Caco-2 (cell line): ENCODE measurements at regions not wholly inside any gene's neighbourhood (a gene's known extent, or its start where the extent isn't known, plus 50 kb on each side); places are given as distances from the start of the nearest gene placed in this dataset.

Experiments
- BruUV-seq: library from RNA; stranded (reverse); fragments of 400-500 nt; replicated peaks from 2 replicates; lab custom pipeline; 2021; lab: Mats Ljungman, UMichigan
- CTCF ChIA-PET: fragments of 300-600 bp; sonication (Branson Sonifier 250); formaldehyde crosslinking; loops from one replicate; lab custom pipeline; 2022; ENCODE audit warnings: antibody characterized with exemption; lab: Charles Lee
- POLR2A ChIA-PET: fragments of 300-600 bp; sonication (Branson Sonifier 250); formaldehyde crosslinking; loops from one replicate; lab custom pipeline; 2022; ENCODE audit warnings: antibody characterized with exemption; lab: Charles Lee
- DNase-seq, 2 experiments: peaks; one replicate each; pipeline versions ENCODE4 v3.0.0 to v3.0.0-alpha.2; 2020 to 2022
- H3K27me3 ChIP-seq: replicated peaks from 2 replicates; pipeline ENCODE4 v1.6.0; 2011; ENCODE audit warnings: low read length; ENCODE audit not compliant: control insufficient read depth, insufficient read depth
- H3K36me3 ChIP-seq: 2 replicates; pipeline ENCODE4 v1.5.1; 2011; ENCODE audit warnings: low read length; ENCODE audit not compliant: control insufficient read depth, insufficient read depth
- H3K4me1 ChIP-seq: fragments of 250-450 bp; sonication (Bioruptor Pico); 2 replicates; pipeline ENCODE4 v1.5.1; 2020; ENCODE audit warnings: mild to moderate bottlenecking
- H3K4me3 ChIP-seq: 2 replicates; pipeline ENCODE4 v1.5.1; 2011; ENCODE audit warnings: low read depth, mild to moderate bottlenecking, control low read depth, low read length
- H3K9me3 ChIP-seq: fragments of 250-450 bp; sonication (Bioruptor Pico); 2 replicates; pipeline ENCODE4 v1.5.1; 2020; ENCODE audit warnings: mild to moderate bottlenecking, moderate library complexity
- H3K27ac Mint-ChIP-seq: one replicate; pipeline ENCODE4 v1.8.0; 2022; ENCODE audit warnings: mixed read lengths; ENCODE audit not compliant: unreplicated experiment
- H3K27me3 Mint-ChIP-seq: one replicate; pipeline ENCODE4 v1.8.0; 2022; ENCODE audit warnings: mixed read lengths; ENCODE audit not compliant: insufficient read depth, unreplicated experiment
- H3K36me3 Mint-ChIP-seq: one replicate; pipeline ENCODE4 v1.8.0; 2022; ENCODE audit warnings: mild to moderate bottlenecking, mixed read lengths; ENCODE audit not compliant: insufficient read depth, unreplicated experiment
- H3K4me1 Mint-ChIP-seq: one replicate; pipeline ENCODE4 v1.8.0; 2022; ENCODE audit warnings: low read depth, mixed read lengths; ENCODE audit not compliant: unreplicated experiment
- H3K4me3 Mint-ChIP-seq: one replicate; pipeline ENCODE4 v1.8.0; 2022; ENCODE audit warnings: mild to moderate bottlenecking, moderate library complexity, mixed read lengths; ENCODE audit not compliant: unreplicated experiment
- H3K9me3 Mint-ChIP-seq: one replicate; pipeline ENCODE4 v1.8.0; 2022; ENCODE audit warnings: mixed read lengths; ENCODE audit not compliant: unreplicated experiment
- CTCF ChIP-seq, 2 experiments: fragments of 200-600 bp in 1 of 2; IDR thresholded peaks; 1 replicate in 1 of 2; 2 replicates in 1 of 2; pipeline versions ENCODE4 v1.5.1 to v1.8.0; 2011 to 2022; ENCODE audit warnings: antibody characterized with exemption in 1 of 2, control low read depth in 1 of 2, inconsistent platforms in 1 of 2, low read depth in 1 of 2, low read length in 1 of 2, mild to moderate bottlenecking in 1 of 2, moderate library complexity in 1 of 2; ENCODE audit not compliant: insufficient read depth in 1 of 2, severe bottlenecking in 1 of 2, unreplicated experiment in 1 of 2
- intact Hi-C: fragments of 100-400 bp; cut with micrococcal nuclease; formaldehyde crosslinking; loops from one replicate; pipeline ENCODE4 v1.10.0; 2022; ENCODE audit not compliant: unreplicated experiment

DNA sequence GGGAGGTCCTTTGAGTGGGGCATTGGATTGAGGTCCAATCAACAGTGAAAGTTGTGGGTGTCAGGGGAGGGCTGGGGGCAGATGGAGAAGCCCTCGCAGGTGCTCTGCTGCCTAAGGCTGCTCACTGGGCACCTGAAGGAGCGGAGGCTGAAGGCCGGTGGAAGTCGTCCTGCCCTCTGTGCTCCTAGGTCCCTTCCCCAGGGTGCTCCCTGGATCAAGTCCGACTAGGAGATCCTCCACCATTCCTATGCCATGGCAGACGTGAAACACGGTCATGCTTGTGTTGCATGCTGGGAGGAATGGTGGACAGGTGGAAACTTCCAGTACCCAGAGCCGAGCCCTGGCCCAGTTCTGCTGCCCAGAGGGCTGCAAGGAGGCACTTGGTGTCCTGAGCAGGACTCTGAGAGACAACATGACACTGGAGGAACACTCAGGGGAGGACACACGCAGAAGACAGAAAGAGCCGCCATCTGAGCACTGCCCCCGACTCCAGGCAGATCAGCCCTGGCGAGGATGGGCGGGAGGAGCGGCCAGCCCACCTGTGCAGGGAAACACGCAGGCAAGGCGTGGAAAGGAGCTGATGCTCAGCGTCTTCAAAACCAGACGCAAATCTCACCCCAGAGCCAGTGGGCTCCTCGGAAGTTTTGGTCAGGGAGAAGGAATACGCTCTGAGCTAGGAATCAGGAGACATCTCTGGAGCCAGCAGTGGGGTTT lies 786.8 kb downstream of the BRD1 start:
- BruUV-seq: no TSS peak
- H3K4me1 Mint-ChIP-seq: no peaks in the 10 kb centered on the region
- DNase-seq: peak in 1 of 2 experiments; percentile 6
- H3K27ac Mint-ChIP-seq: no peak overlapping the region
- Histone ChIP-seq H3K4me3 (no peak overlapping the region), H3K27me3 (no peaks in the 10 kb centered on the region; the same call in 1 of the 2 replicates), H3K36me3 (no peaks in the 10 kb centered on the region), H3K4me1 (no peaks in the 10 kb centered on the region), H3K9me3 (no peaks in the 10 kb centered on the region)
- no peaks in the 10 kb centered on the region for H3K9me3 Mint-ChIP-seq
- POLR2A ChIA-PET: no interaction called here
- no peak overlapping the region for H3K4me3 Mint-ChIP-seq
- intact Hi-C loops: no loop called here
- H3K27me3 Mint-ChIP-seq: peaks cover 18% of the 10 kb centered on the region
- TF ChIP-seq CTCF (IDR thresholded peaks at IDR 0.05; ENCODE audit: insufficient read depth in 1 of 2, low read depth in 1 of 2, low read length in 1 of 2, severe bottlenecking in 1 of 2, unreplicated experiment in 1 of 2): no peak
- H3K36me3 Mint-ChIP-seq: no peaks in the 10 kb centered on the region
- CTCF ChIA-PET: no interaction called here

- BruUV-seq: no TSS peak
- H3K4me3 Mint-ChIP-seq: no peak overlapping the region
- no peak overlapping the region for H3K27ac Mint-ChIP-seq
- peak in 1 of 2 experiments; percentile 1 for DNase-seq
- no peaks in the 10 kb centered on the region for H3K9me3 Mint-ChIP-seq
- Histone ChIP-seq H3K36me3 (no peaks in the 10 kb centered on the region), H3K4me1 (no peaks in the 10 kb centered on the region), H3K27me3 (no peaks in the 10 kb centered on the region; the same call in 1 of the 2 replicates), H3K4me3 (no peak overlapping the region), H3K9me3 (no peaks in the 10 kb centered on the region)
- no peaks in the 10 kb centered on the region for H3K4me1 Mint-ChIP-seq
- no peaks in the 10 kb centered on the region for H3K36me3 Mint-ChIP-seq
- ChIA-PET POLR2A (no interaction called here), CTCF (no interaction called here)
- TF ChIP-seq CTCF (IDR thresholded peaks at IDR 0.05; ENCODE audit: insufficient read depth in 1 of 2, low read depth in 1 of 2, low read length in 1 of 2, severe bottlenecking in 1 of 2, unreplicated experiment in 1 of 2): no peak
- H3K27me3 Mint-ChIP-seq: peaks cover 16% of the 10 kb centered on the region
- intact Hi-C loops: no loop called here
These were observed 787.6 kb downstream of the BRD1 start for GRCh38 chr22:49040111-49040510.

- DNase-seq: peak in 1 of 2 experiments; percentile 14
- Histone ChIP-seq H3K27me3 (no peaks in the 10 kb centered on the region; the same call in 1 of the 2 replicates), H3K9me3 (no peaks in the 10 kb centered on the region), H3K36me3 (no peaks in the 10 kb centered on the region), H3K4me1 (no peaks in the 10 kb centered on the region), H3K4me3 (no peak overlapping the region)
- intact Hi-C loops: no loop called here
- H3K27me3 Mint-ChIP-seq: peaks cover 16% of the 10 kb centered on the region
- BruUV-seq: no TSS peak
- H3K4me3 Mint-ChIP-seq: no peak overlapping the region
- TF ChIP-seq CTCF (IDR thresholded peaks at IDR 0.05; ENCODE audit: insufficient read depth in 1 of 2, low read depth in 1 of 2, low read length in 1 of 2, severe bottlenecking in 1 of 2, unreplicated experiment in 1 of 2): no peak
- no peaks in the 10 kb centered on the region for H3K36me3 Mint-ChIP-seq
- ChIA-PET CTCF (no interaction called here), POLR2A (no interaction called here)
- no peaks in the 10 kb centered on the region for H3K4me1 Mint-ChIP-seq
- H3K27ac Mint-ChIP-seq: no peak overlapping the region
- H3K9me3 Mint-ChIP-seq: no peaks in the 10 kb centered on the region
These were observed 788.0 kb downstream of the BRD1 start for GRCh38 chr22:49039625-49040024.
